ENCODE measurements at regions not wholly inside any gene's neighbourhood (a gene's known extent, or its start where the extent isn't known, plus 50 kb on each side); places are given as distances from the start of the nearest gene placed in this dataset.

DNA sequence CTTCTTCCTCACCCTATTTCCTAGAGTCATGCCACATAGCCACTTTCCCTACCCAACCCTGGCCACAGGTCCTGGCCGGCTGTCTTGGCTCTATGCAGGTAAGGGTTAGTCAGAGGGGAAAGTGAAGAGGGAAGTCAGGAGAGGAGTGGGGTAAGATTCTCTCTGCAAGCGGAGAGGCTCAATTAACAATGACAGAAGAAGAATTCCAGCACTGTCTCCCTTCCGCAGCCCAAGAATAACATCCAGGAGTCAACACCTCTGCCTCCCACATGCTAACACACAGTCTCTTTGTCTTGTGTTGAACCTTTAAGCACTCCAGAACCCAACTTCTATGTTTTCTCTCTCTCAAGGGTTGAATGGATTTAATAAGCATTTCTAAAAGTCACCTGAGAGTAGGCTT, 235.1 kb upstream of the ANKRD55 start:
- DNase-seq (ENCODE audit: low read depth in 3 of 3, low spot score in 2 of 3) = no peak

- DNase-seq (ENCODE audit: low read depth in 3 of 3, low spot score in 2 of 3) = no peak
Measured at GRCh38 chr5:56467176-56467717, 234.1 kb upstream of the ANKRD55 start.

DNA sequence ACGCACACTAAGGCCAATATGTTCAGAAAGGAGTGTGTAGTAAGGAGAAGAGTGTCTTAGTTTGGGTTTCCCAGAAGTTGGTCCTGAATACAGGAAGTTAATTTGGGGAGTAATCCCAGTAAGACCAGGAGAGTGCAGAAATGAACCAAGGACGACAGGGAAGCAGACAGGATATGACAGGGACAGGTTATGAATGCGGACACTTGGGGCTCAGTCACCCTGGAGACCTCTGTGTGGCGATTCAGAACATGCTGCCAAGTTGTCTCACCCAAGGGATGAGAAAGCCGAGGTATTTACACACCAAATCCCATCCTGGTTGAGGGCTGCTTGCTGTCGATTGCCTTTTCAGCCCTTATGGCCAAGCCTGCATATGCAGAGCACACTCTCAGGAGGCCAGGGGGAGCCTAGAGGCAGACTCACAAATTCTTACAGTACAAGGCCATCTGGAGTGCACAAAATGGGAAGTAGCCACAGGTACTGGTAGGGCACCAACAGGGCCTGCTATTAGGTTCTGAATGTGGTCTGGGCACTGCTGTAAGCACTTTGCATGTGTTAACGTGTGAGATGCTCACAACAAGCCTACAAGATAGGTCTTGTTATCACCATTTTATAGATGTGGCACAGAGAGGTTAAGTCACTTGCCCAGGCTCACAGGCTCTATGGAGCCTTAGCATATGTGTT, 233.1 kb upstream of the ANKRD55 start:
- DNase-seq (ENCODE audit: low read depth in 3 of 3, low spot score in 2 of 3) = no peak

DNA sequence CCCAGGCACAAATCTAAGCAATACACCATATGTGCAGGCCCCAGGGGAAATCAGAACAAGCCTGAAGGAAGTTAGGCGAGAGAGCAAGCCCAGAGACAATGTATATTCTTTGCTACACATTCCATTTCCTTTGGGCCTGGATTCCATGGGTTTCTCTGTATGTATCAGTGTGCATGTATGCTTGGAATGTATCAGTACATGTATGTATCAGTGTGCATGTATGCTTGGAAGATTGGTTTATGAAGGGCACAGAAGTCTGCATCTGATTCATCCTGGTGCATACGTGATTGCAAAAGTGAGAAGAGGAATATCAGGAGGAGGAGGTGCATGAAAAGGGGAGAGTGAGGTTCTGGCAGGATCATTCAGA, 232.6 kb upstream of the ANKRD55 start:
- DNase-seq (ENCODE audit: low read depth in 3 of 3, low spot score in 2 of 3) = no peak

- DNase-seq (ENCODE audit: low read depth in 3 of 3, low spot score in 2 of 3) = no peak
Measured at GRCh38 chr5:56464935-56465768, 232.0 kb upstream of the ANKRD55 start.

DNA sequence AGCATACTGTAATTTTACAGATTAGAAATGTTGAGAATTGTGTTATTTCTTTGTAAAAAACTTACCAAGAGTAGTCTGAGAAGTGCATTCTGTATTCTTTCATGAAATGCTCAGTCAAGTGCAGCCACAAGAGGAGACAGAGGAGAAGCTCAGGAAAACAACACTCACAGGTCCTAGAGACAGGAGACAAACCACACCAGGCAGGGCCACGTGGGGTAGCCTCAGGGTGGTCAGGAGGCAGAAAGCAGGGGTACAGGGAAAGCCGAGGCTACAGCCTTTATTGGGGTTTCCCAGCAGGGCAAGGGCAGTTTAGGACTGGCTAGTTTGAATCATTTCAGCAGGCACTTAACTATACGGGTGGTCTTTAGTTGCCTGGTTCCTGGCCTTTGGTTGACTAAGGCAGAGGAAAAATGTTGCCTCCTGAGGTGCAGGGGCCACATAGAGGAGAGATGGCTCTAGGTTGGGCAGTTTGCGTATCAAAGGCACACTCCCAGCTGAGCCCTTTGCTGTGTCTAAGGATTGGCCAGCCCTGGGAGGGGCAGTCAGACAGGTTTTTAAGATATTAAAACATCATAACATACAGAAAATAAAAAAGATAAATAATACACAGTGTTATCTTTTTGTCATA, 230.9 kb upstream of the ANKRD55 start:
- no peak for DNase-seq (ENCODE audit: low read depth in 3 of 3, low spot score in 2 of 3)

GRCh38 chr5:56461584-56461983, 228.5 kb upstream of the ANKRD55 start:
- DNase-seq (ENCODE audit: low read depth in 3 of 3, low spot score in 2 of 3) = no peak

DNA sequence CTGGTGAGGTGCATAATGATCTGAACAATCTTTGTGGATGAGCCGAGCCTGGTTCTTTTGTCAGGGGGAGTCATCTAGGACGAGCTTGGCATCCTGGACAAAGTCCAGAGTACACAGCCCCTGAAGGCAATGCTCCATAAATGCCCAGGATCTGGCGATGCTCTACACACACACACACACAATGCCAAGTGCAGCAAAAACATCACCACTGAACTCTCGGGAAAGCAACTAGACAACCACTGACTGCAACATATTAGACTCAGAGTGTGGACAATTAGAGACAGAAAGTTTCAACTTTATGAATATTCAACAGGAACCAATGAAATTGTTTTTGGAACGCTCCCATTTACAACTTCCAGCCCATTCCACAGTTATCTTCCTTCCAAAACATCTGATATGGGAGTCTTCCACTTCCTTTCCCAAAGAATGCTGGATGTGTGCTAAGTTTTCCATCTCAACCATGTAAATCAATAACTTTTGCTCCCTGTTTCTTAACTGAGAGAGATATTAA, 227.6 kb upstream of the ANKRD55 start:
- no peak for DNase-seq (ENCODE audit: low read depth in 3 of 3, low spot score in 2 of 3)

DNA sequence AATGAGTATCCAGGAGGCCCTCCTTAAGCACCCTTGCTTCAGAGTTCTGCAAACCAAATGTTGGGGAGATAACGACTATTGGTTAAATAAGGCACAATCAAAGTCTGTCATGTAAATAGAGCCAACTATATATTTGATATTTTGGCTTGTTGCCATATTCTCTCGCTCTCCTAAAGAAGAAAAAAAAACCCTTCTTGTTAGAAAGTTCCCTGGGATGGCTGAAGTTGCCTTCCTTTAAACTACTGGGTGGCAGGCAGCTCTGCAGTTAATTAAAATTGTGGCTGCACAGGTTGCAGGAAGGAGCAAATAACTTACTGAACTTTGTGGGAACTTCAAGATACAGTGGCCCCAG, 227.0 kb upstream of the ANKRD55 start:
- DNase-seq (ENCODE audit: low read depth in 3 of 3, low spot score in 2 of 3) = no peak

DNA sequence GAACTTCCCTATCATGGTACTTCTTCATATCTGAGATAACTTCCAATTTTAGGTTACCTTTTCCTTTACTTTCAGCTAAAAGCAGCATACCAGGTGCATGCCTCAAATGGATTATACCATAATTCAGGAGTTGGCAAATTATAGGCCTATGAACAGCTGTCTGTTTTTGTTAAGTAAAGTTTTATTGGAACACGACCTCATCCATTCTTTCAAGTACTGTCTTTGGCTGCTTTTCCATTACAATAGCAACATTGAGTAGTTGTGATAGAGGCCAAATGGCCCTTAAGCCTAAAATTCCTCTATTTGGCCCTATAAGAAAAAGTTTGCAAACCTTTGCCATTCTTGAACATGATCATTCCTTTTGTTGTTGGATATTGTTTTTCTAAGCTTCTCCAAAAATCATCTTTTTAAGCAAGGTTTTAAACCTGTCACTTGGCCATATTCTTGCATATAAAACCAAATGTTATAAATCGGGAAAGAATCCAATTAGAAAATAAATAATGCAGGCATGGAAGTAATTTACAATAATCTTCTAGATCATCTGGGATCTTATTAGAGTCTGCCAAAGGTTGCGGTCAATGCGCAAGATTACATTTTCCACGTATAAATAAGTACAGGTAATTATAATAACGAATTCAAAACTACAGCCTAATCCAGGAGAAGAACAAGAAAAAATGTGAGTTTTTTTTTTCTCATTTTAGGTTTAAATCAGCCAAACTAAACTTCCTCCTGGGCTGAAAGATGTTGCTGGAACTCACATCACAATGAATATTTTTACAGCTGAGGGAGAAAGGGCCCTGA, 226.5 kb upstream of the ANKRD55 start:
- DNase-seq (ENCODE audit: low read depth in 3 of 3, low spot score in 2 of 3) = no peak

- no peak for DNase-seq (ENCODE audit: low read depth in 3 of 3, low spot score in 2 of 3)
Measured at GRCh38 chr5:56457887-56458812, 225.0 kb upstream of the ANKRD55 start.

- no peak for DNase-seq (ENCODE audit: low read depth in 3 of 3, low spot score in 2 of 3)
Measured at GRCh38 chr5:56456002-56456401, 222.9 kb upstream of the ANKRD55 start.

DNA sequence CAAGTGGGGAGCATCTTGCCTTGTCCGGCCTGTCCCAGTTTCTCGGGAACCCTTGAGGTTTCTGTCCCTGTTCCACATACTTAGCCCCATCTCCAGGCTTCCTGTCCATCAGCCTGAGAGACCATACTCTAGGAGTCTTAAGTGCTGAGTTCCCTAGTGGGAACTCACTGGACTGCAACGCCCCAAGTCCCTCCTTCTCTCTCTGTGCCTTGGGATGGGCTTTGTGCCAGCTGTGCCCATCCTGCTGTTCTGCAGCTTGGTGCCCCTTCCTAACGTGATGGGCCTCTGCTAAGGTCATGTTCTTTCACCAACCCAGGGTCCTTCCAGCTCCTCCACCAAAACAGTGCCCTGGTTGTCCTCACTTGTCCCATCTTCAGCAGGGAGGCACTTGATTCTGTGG, 222.3 kb upstream of the ANKRD55 start:
- no peak for DNase-seq (ENCODE audit: low read depth in 3 of 3, low spot score in 2 of 3)

DNA sequence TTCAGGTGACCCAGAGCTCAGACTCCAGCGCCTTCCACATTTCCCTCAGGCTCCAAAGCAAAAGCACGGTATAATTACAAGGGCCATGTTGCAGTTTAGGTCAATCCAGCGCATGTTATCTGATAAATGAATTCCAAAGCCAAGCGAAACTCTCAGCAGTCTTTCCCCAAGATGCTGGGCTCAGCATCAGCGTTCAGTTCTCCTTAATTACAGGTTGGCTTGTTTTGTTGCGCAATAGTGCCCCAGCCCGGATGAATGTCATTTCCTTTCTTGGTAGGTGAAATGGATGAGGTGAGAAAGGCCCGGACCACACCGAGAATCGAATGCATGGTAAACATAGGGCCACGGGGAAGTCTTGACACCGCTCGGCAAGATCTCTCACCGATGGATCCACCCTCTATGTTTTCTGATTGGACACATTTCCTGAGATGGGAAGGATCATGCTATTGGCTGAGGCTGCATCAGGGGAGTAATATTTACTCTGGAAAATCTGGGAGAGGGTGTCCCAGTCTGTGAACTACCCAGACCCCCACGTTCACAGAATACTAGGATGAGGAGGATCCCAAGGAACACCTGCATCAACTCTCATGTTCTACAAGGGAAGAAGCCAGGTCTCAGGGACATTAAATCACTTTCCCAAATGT, 221.2 kb upstream of the ANKRD55 start:
- no peak for DNase-seq (ENCODE audit: low read depth in 3 of 3, low spot score in 2 of 3)

DNA sequence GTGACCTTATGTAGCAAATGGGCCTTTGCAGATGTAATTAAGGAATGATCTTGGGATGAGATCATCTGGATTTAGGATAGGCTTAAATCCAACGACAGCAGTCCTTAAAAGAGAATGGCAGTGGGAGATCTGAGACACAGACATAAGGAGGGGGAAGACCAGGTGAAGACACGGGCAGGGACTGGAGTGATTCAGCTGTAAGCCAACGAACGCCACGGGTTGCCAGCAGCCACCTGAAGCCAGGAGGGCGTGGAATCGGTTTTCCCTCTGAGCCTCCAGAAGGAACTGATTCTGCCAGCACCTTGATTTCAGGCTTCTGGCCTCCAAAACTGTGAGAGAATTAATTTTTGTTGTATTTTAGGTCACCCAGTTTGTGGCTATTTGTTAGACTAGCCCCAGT, 218.6 kb upstream of the ANKRD55 start:
- no peak for DNase-seq (ENCODE audit: low read depth in 3 of 3, low spot score in 2 of 3)

- no peak for DNase-seq (ENCODE audit: low read depth in 3 of 3, low spot score in 2 of 3)
Measured at GRCh38 chr5:56450766-56451165, 217.6 kb upstream of the ANKRD55 start.

- no peak for DNase-seq (ENCODE audit: low read depth in 3 of 3, low spot score in 2 of 3)
Measured at GRCh38 chr5:56449071-56449640, 216.0 kb upstream of the ANKRD55 start.

DNA sequence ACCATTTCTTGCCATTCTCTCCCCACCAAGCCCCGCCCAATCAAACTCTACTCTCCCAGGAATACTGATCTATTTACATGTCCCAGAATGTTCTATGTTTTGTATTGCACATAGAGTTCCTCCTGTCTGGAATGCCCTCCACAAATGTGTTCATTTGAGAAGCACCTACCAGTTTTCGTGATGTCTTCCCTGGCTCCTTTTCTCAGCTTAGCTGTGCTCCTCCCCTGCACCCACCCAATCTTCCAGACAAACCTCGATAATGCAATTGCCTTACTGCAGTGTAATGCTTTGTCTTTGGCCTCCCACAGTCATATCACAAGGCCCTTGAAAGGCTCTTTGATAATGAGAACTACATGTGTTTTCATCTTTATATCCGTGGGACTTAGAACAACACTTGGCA, 214.5 kb upstream of the ANKRD55 start:
- DNase-seq (ENCODE audit: low read depth in 3 of 3, low spot score in 2 of 3) = no peak

DNA sequence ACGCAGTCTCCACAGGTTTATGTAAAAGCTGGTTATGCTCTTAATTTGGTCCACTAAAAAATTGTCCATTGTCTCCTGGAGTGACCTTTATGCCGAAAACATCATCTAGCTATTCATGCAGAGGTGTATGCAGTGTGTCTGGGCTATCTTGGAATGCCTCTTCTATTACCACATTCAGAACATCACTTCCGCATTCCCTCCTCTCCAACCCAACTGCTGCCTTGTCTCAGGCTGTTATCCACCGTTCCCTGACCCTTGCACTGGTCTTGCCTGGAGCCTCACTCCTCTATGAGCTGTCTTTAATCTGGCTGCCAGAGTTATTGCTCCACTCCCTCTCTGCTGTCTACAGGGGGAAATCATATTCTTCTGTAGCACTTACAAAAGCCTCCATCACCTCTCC, 214.1 kb upstream of the ANKRD55 start:
- DNase-seq (ENCODE audit: low read depth in 3 of 3, low spot score in 2 of 3) = no peak

Measured in right renal cortex interstitium (tissue), 3 donors.